MM.1S (cell line): ENCODE measurements at regions not wholly inside any gene's neighbourhood (a gene's known extent, or its start where the extent isn't known, plus 50 kb on each side); places are given as distances from the start of the nearest gene placed in this dataset.

ENCODE experiments used
- DNase-seq: peaks from one replicate; pipeline ENCODE4 v3.0.0-alpha.2; 2015
- H2AFZ ChIP-seq: fragments of 300-600 bp; sonication (generic); 2 replicates; pipeline ENCODE4 v1.6.0; 2016; ENCODE audit warnings: antibody characterized with exemption, low read length
- H3F3A ChIP-seq: fragments of 300-600 bp; sonication (generic); 2 replicates; pipeline ENCODE4 v1.6.1; 2016; ENCODE audit warnings: mild to moderate bottlenecking, antibody characterized with exemption, low read length, moderate library complexity, mixed read lengths; ENCODE audit not compliant: insufficient read depth
- H3K27ac ChIP-seq: fragments of 300-600 bp; sonication (generic); 2 replicates; pipeline ENCODE4 v1.5.1; 2016; ENCODE audit warnings: mild to moderate bottlenecking, low read length
- H3K27me3 ChIP-seq: fragments of 300-600 bp; sonication (generic); replicated peaks from 2 replicates; pipeline ENCODE4 v1.6.0; 2016; ENCODE audit warnings: low read length; ENCODE audit not compliant: insufficient read depth
- H3K36me3 ChIP-seq: fragments of 300-600 bp; sonication (generic); replicated peaks from 2 replicates; pipeline ENCODE4 v1.6.1; 2016; ENCODE audit warnings: mild to moderate bottlenecking, low read length, mixed read lengths; ENCODE audit not compliant: insufficient read depth
- H3K4me1 ChIP-seq: fragments of 300-600 bp; sonication (generic); 2 replicates; pipeline ENCODE4 v1.6.1; 2016; ENCODE audit warnings: low read length, mixed read lengths
- H3K4me2 ChIP-seq: fragments of 300-600 bp; sonication (generic); 2 replicates; pipeline ENCODE4 v1.6.0; 2016; ENCODE audit warnings: low read depth, low read length
- H3K4me3 ChIP-seq: fragments of 300-600 bp; sonication (generic); 2 replicates; pipeline ENCODE4 v1.5.1; 2016; ENCODE audit warnings: low read length, mixed read lengths
- H3K79me2 ChIP-seq: fragments of 300-600 bp; sonication (generic); 2 replicates; pipeline ENCODE4 v1.6.1; 2016; ENCODE audit warnings: mixed run types, low read length, mixed read lengths
- H3K9ac ChIP-seq: fragments of 300-600 bp; sonication (generic); 2 replicates; pipeline ENCODE4 v1.6.1; 2016; ENCODE audit warnings: low read length, mixed read lengths
- H3K9me2 ChIP-seq: fragments of 300-600 bp; sonication (generic); replicated peaks from 2 replicates; pipeline ENCODE4 v1.6.1; 2016; ENCODE audit warnings: mild to moderate bottlenecking, low read length, mixed read lengths; ENCODE audit not compliant: insufficient read depth
- H3K9me3 ChIP-seq: fragments of 300-600 bp; sonication (generic); replicated peaks from 2 replicates; pipeline ENCODE4 v1.6.1; 2016; ENCODE audit warnings: mild to moderate bottlenecking, low read length, mixed read lengths; ENCODE audit not compliant: insufficient read depth
- H4K20me1 ChIP-seq: fragments of 300-600 bp; sonication (generic); 2 replicates; pipeline ENCODE4 v1.6.1; 2016; ENCODE audit warnings: mild to moderate bottlenecking, low read length, moderate library complexity, mixed read lengths; ENCODE audit not compliant: insufficient read depth
- CTCF ChIP-seq: fragments of 300-600 bp; sonication (generic); IDR thresholded peaks from 2 replicates; pipeline ENCODE4 v1.5.1; 2016; ENCODE audit warnings: antibody characterized with exemption, low read length, mixed read lengths
- EZH2 ChIP-seq: fragments of 300-600 bp; sonication (generic); optimal IDR thresholded peaks from 2 replicates; pipeline ENCODE3; 2017; ENCODE audit warnings: low read depth, mild to moderate bottlenecking, antibody characterized with exemption, low read length, mixed read lengths
- EZH2phosphoT487 ChIP-seq: fragments of 300-600 bp; sonication (generic); IDR thresholded peaks from 2 replicates; pipeline ENCODE4 v1.6.1; 2018; ENCODE audit warnings: antibody characterized with exemption, low read length

DNA sequence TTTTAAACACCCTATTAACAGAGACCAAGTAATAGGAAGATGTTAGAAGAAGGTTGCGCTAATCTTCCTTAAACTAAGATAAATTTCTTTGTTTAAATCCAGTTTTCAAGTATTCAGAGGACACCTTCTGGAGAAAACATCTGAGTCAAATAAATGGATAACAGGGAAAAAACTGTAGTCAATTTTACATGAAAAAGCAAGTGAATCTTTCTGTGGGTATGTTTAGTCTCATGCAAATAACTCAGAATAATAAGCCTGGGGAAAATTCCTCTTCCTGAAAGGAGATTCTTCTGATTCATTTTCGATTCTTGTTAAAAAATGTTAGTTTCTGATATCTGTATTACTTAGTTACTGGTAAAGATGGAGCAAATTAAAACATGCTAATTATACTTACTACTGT, 145.5 kb downstream of the CTH start:
- Histone ChIP-seq H3K4me1 (no peaks in the 10 kb centered on the region), H3K9me2 (no peaks in the 10 kb centered on the region), H3K4me3 (no peak overlapping the region), H3F3A (no peaks in the 10 kb centered on the region), H3K27ac (no peak overlapping the region), H4K20me1 (no peaks in the 10 kb centered on the region), H3K4me2 (no peak overlapping the region), H3K36me3 (no peaks in the 10 kb centered on the region), H3K9me3 (no peaks in the 10 kb centered on the region), H2AFZ (no peak overlapping the region), H3K9ac (no peak overlapping the region), H3K79me2 (no peaks in the 10 kb centered on the region), H3K27me3 (no peaks in the 10 kb centered on the region)
- no peak for DNase-seq
- TF ChIP-seq CTCF: no peak
- no peak for TF ChIP-seq EZH2phosphoT487
- TF ChIP-seq EZH2: no peak

- Histone ChIP-seq H3K9me3 (no peaks in the 10 kb centered on the region), H3K9ac (no peak overlapping the region), H3K27me3 (no peaks in the 10 kb centered on the region), H3K27ac (no peak overlapping the region), H3K4me2 (no peak overlapping the region), H3K36me3 (no peaks in the 10 kb centered on the region), H3K4me1 (no peaks in the 10 kb centered on the region), H4K20me1 (no peaks in the 10 kb centered on the region), H3F3A (no peaks in the 10 kb centered on the region), H2AFZ (no peak overlapping the region), H3K4me3 (no peak overlapping the region), H3K9me2 (no peaks in the 10 kb centered on the region), H3K79me2 (no peaks in the 10 kb centered on the region)
- no peak for DNase-seq
- TF ChIP-seq EZH2phosphoT487 (no peak), EZH2 (no peak), CTCF (no peak)
Observed at GRCh38 chr1:70567167-70567566, 156.1 kb downstream of the CTH start.

DNA sequence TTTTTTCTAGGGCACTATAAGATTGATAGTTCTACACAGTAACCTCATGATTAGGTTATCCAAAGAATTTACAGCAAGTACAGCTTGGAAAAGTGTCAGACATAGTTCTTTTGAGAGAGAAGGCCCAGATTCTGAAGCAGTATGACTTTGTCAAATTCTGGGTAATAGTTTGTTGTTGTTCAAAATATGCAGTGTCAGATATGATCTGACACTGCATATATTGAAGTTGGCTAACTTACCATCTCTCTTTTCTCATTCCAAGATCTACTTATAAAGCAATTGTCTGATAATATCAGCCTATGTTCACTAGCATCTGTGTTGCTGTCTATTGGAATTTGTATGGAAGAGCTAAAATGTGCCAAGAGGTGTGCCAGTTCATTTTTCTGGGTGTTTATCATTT, 160.1 kb downstream of the CTH start:
- Histone ChIP-seq H3K4me3 (no peak overlapping the region), H3F3A (no peaks in the 10 kb centered on the region), H3K4me2 (no peak overlapping the region), H4K20me1 (no peaks in the 10 kb centered on the region), H3K9me2 (no peaks in the 10 kb centered on the region), H3K27me3 (no peaks in the 10 kb centered on the region), H3K4me1 (no peaks in the 10 kb centered on the region), H3K79me2 (no peaks in the 10 kb centered on the region), H3K36me3 (no peaks in the 10 kb centered on the region), H3K9me3 (no peaks in the 10 kb centered on the region), H3K9ac (no peak overlapping the region), H3K27ac (no peak overlapping the region), H2AFZ (no peak overlapping the region)
- no peak for DNase-seq
- no peak for TF ChIP-seq CTCF
- TF ChIP-seq EZH2: no peak
- no peak for TF ChIP-seq EZH2phosphoT487
